ENCODE measurements at regions not wholly inside any gene's neighbourhood (a gene's known extent, or its start where the extent isn't known, plus 50 kb on each side); places are given as distances from the start of the nearest gene placed in this dataset.

GRCh38 chr21:14863745-14864210 lies 201.0 kb downstream of the NRIP1 start:
- no peak for DNase-seq (ENCODE audit: low read depth)
- no peak for TF ChIP-seq CTCF (IDR thresholded peaks at IDR 0.05; ENCODE audit: insufficient read depth, low read depth, low read length)
- H3K4me3 ChIP-seq (ENCODE audit: low read depth, low read length): no peak overlapping the region

GRCh38 chr21:14862794-14863720 lies 201.7 kb downstream of the NRIP1 start:
- peak; percentile 64 for TF ChIP-seq CTCF (IDR thresholded peaks at IDR 0.05; ENCODE audit: insufficient read depth, low read depth, low read length)
- peak; percentile 62 for DNase-seq (ENCODE audit: low read depth)
- H3K4me3 ChIP-seq (ENCODE audit: low read depth, low read length): no peak overlapping the region

GRCh38 chr21:14858311-14858710 lies 206.5 kb downstream of the NRIP1 start:
- no peak for DNase-seq (ENCODE audit: low read depth)
- no peak overlapping the region for H3K4me3 ChIP-seq (ENCODE audit: low read depth, low read length)
- no peak for TF ChIP-seq CTCF (IDR thresholded peaks at IDR 0.05; ENCODE audit: insufficient read depth, low read depth, low read length)

- no peak overlapping the region for H3K4me3 ChIP-seq (ENCODE audit: low read depth, low read length)
- no peak for TF ChIP-seq CTCF (IDR thresholded peaks at IDR 0.05; ENCODE audit: insufficient read depth, low read depth, low read length)
- no peak for DNase-seq (ENCODE audit: low read depth)
Measured at GRCh38 chr21:14857529-14857928, 207.3 kb downstream of the NRIP1 start.

- DNase-seq (ENCODE audit: low read depth): no peak
- H3K4me3 ChIP-seq (ENCODE audit: low read depth, low read length): no peak overlapping the region
- no peak for TF ChIP-seq CTCF (IDR thresholded peaks at IDR 0.05; ENCODE audit: insufficient read depth, low read depth, low read length)
Measured at GRCh38 chr21:14850394-14850793, 214.4 kb downstream of the NRIP1 start.

GRCh38 chr21:14846621-14847020 lies 218.2 kb downstream of the NRIP1 start:
- no peak for DNase-seq (ENCODE audit: low read depth)
- no peak for TF ChIP-seq CTCF (IDR thresholded peaks at IDR 0.05; ENCODE audit: insufficient read depth, low read depth, low read length)
- H3K4me3 ChIP-seq (ENCODE audit: low read depth, low read length): no peak overlapping the region
